IMR-90 (cell line): ENCODE measurements at regions not wholly inside any gene's neighbourhood (a gene's known extent, or its start where the extent isn't known, plus 50 kb on each side); places are given as distances from the start of the nearest gene placed in this dataset.

Experiments
- ATAC-seq: fragments of 200-7000 bp; cut with Tn5 transposase; 2 replicates; pipeline ENCODE4 v1.9.1; 2020; ENCODE audit warnings: low read depth, mild to moderate bottlenecking, moderate library complexity
- BruUV-seq: library from RNA; stranded (reverse); fragments of 400-500 nt; replicated peaks from 2 replicates; lab custom pipeline; 2021; lab: Mats Ljungman, UMichigan
- CTCF ChIA-PET: fragments of 300-600 bp; formaldehyde crosslinking; extraction: SDS; loops from one replicate; lab custom pipeline; 2021; ENCODE audit warnings: antibody characterized with exemption; lab: Yijun Ruan, JAX
- POLR2A ChIA-PET: fragments of 300-600 bp; sonication (Branson Sonifier 250); formaldehyde crosslinking; loops from one replicate; lab custom pipeline; 2022; ENCODE audit warnings: antibody characterized with exemption; ENCODE audit not compliant: unreplicated experiment; lab: Charles Lee
- DNase-seq: peaks from one replicate; pipeline ENCODE4 v3.0.0; 2013
- H2AFZ ChIP-seq: replicated peaks from 2 replicates; pipeline ENCODE3; 2013; ENCODE audit warnings: low read length, mild to moderate bottlenecking; ENCODE audit not compliant: poor library complexity
- H2AK5ac ChIP-seq: 2 replicates; pipeline ENCODE4 v1.6.1; 2013; ENCODE audit warnings: low read depth, low read length, inconsistent platforms
- H2AK9ac ChIP-seq: replicated peaks from 2 replicates; pipeline ENCODE3; 2013; ENCODE audit warnings: mild to moderate bottlenecking, low read depth, low read length, moderate library complexity; ENCODE audit not compliant: poor library complexity
- H2BK120ac ChIP-seq: 2 replicates; pipeline ENCODE4 v1.6.1; 2013; ENCODE audit warnings: low read depth, low read length, inconsistent platforms
- H2BK15ac ChIP-seq: 3 replicates; pipeline ENCODE4 v1.6.1; 2013; ENCODE audit warnings: low read depth, low read length, inconsistent platforms
- H2BK20ac ChIP-seq: 2 replicates; pipeline ENCODE4 v1.6.1; 2013; ENCODE audit warnings: low read depth, mild to moderate bottlenecking, inconsistent platforms, low read length, moderate library complexity
- H2BK5ac ChIP-seq: 2 replicates; pipeline ENCODE4 v1.6.1; 2013; ENCODE audit warnings: mild to moderate bottlenecking, low read depth, low read length, inconsistent platforms; ENCODE audit not compliant: poor library complexity, severe bottlenecking
- H3K14ac ChIP-seq: replicated peaks from 2 replicates; pipeline ENCODE4 v1.6.1; 2013; ENCODE audit warnings: low read depth, low read length, inconsistent platforms
- H3K18ac ChIP-seq: 2 replicates; pipeline ENCODE4 v1.6.1; 2013; ENCODE audit warnings: low read depth, low read length, control low read depth
- H3K23ac ChIP-seq: 2 replicates; pipeline ENCODE4 v1.6.1; 2013; ENCODE audit warnings: low read depth, low read length, inconsistent platforms
- H3K27ac ChIP-seq: 2 replicates; pipeline ENCODE4 v1.5.1; 2013; ENCODE audit warnings: mild to moderate bottlenecking, control low read depth, low read length; ENCODE audit not compliant: insufficient read depth
- H3K27me3 ChIP-seq: 2 replicates; pipeline ENCODE4 v1.6.1; 2013; ENCODE audit warnings: low read length; ENCODE audit not compliant: control insufficient read depth, insufficient read depth
- H3K36me3 ChIP-seq: 2 replicates; pipeline ENCODE4 v1.6.1; 2013; ENCODE audit warnings: low read length, mixed read lengths; ENCODE audit not compliant: control insufficient read depth, insufficient read depth
- H3K4ac ChIP-seq: 2 replicates; pipeline ENCODE4 v1.6.1; 2013; ENCODE audit warnings: low read depth, low read length, inconsistent platforms
- H3K4me1 ChIP-seq: 2 replicates; pipeline ENCODE4 v1.6.1; 2013; ENCODE audit warnings: low read length, mixed read lengths; ENCODE audit not compliant: control insufficient read depth, insufficient read depth
- H3K4me2 ChIP-seq: 2 replicates; pipeline ENCODE4 v1.6.1; 2013; ENCODE audit warnings: low read depth, mild to moderate bottlenecking, control low read depth, low read length, moderate library complexity
- H3K4me3 ChIP-seq: 2 replicates; pipeline ENCODE4 v1.5.1; 2013; ENCODE audit warnings: low read depth, mild to moderate bottlenecking, control low read depth, low read length, moderate library complexity; ENCODE audit not compliant: insufficient read depth
- H3K56ac ChIP-seq: 2 replicates; pipeline ENCODE4 v1.6.1; 2013; ENCODE audit warnings: low read length, inconsistent platforms; ENCODE audit not compliant: insufficient read depth; ENCODE audit errors: extremely low read depth
- H3K79me1 ChIP-seq, 2 experiments: 2 replicates each; pipeline ENCODE4 v1.6.1; 2013; ENCODE audit warnings: low read length in 2 of 2, inconsistent platforms in 1 of 2, low read depth in 1 of 2
- H3K9ac ChIP-seq: 2 replicates; pipeline ENCODE4 v1.6.1; 2013; ENCODE audit warnings: low read depth, low read length, control low read depth
- H3K9me1 ChIP-seq: 2 replicates; pipeline ENCODE4 v1.6.1; 2013; ENCODE audit warnings: low read length, inconsistent platforms; ENCODE audit not compliant: insufficient read depth
- H3K9me3 ChIP-seq: 2 replicates; pipeline ENCODE4 v1.6.1; 2013; ENCODE audit warnings: low read length; ENCODE audit not compliant: control insufficient read depth, insufficient read depth
- H4K20me1 ChIP-seq: 2 replicates; pipeline ENCODE4 v1.6.1; 2013; ENCODE audit warnings: low read length, inconsistent platforms; ENCODE audit not compliant: insufficient read depth
- H4K5ac ChIP-seq: 2 replicates; pipeline ENCODE4 v1.6.1; 2013; ENCODE audit warnings: mild to moderate bottlenecking, low read depth, low read length, control low read depth
- H4K8ac ChIP-seq, 2 experiments: 2 replicates each; pipeline ENCODE4 v1.6.1; 2013; ENCODE audit warnings: low read depth in 2 of 2, low read length in 2 of 2, control low read depth in 1 of 2, inconsistent platforms in 1 of 2
- H4K91ac ChIP-seq: 2 replicates; pipeline ENCODE4 v1.6.1; 2013; ENCODE audit warnings: low read depth, low read length, inconsistent platforms; ENCODE audit not compliant: insufficient read depth
- CEBPB ChIP-seq: IDR thresholded peaks from 2 replicates; pipeline ENCODE4 v1.6.1; 2012; ENCODE audit warnings: low read depth, low read length, improper control_type of control experiment
- CTCF ChIP-seq: conservative IDR thresholded peaks from 2 replicates; pipeline ENCODE4 v1.5.1; 2012; ENCODE audit warnings: mild to moderate bottlenecking, low read depth, low read length, improper control_type of control experiment
- FOS ChIP-seq: fragments of 150-350 bp; IDR thresholded peaks from 2 replicates; pipeline ENCODE4 v1.6.1; 2016; ENCODE audit warnings: low read depth, low read length
- MAFK ChIP-seq: IDR thresholded peaks from 2 replicates; pipeline ENCODE4 v1.6.1; 2012; ENCODE audit warnings: low read depth, low read length, improper control_type of control experiment
- NFE2L2 ChIP-seq: fragments of 150-350 bp; IDR thresholded peaks from 2 replicates; pipeline ENCODE4 v1.6.1; 2016; ENCODE audit warnings: low read depth, mild to moderate bottlenecking, low read length
- RAD21 ChIP-seq: IDR thresholded peaks from 2 replicates; pipeline ENCODE4 v1.6.1; 2012; ENCODE audit warnings: low read length, improper control_type of control experiment
- SMC3 ChIP-seq: fragments of 150-350 bp; IDR thresholded peaks from 2 replicates; pipeline ENCODE4 v1.6.1; 2016; ENCODE audit warnings: low read depth, mild to moderate bottlenecking, antibody characterized with exemption, low read length, moderate library complexity
- WGBS, 2 experiments: methylation state at CpG; one replicate each; pipeline versions ENCODE4 v1.1.5 to v1.1.7; 2013; ENCODE audit warnings: missing lambda C conversion rate in 2 of 2; ENCODE audit not compliant: insufficient read length in 1 of 2; ENCODE audit errors: extremely low coverage in 2 of 2; 5-methylcytosine and 5-hydroxymethylcytosine counted together
- dilution Hi-C: fragments of 300-500 bp; cut with HindIII; formaldehyde crosslinking; loops from one replicate; pipeline ENCODE4 v1.14.3; 2018; ENCODE audit warnings: low sequenced_read_pairs; ENCODE audit not compliant: unreplicated experiment
- in situ Hi-C: fragments of 300-500 bp; cut with MboI; formaldehyde crosslinking; loops from 3 replicates; pipeline ENCODE4 v1.14.3; 2019; ENCODE audit warnings: low sequenced_read_pairs, inconsistent platforms, mixed read lengths
- intact Hi-C: fragments of 100-400 bp; cut with micrococcal nuclease; formaldehyde crosslinking; loops from 2 replicates; pipeline ENCODE4 v1.10.0; 2022

DNA sequence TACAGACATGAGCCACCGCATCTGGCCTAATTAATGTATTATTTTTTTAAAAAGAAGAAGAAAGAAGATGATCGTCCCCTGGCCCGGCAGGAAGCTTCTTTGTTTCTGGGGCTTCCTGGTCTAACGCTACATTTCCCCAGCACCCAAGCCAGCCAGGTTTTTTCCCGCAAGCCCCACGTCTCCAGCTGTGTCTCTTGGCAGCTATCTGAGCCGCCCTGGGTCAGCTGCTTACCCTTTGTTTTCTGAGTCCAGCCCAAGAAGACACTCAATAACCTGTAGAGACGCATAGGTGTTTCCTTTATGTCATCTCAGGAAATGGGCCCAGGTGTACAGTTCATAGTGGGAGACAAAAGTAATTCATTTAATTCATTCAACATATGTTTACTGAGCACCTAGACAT lies 110.2 kb downstream of the MTPAP start:
- no peak overlapping the region for H4K8ac ChIP-seq
- H2AFZ ChIP-seq: no peak overlapping the region
- no peak overlapping the region for H3K27ac ChIP-seq
- no TSS peak for BruUV-seq
- no peak overlapping the region for H3K4ac ChIP-seq
- H3K18ac ChIP-seq: no peak overlapping the region
- DNase-seq: no peak
- no peak overlapping the region for H3K14ac ChIP-seq
- no peak overlapping the region for H2BK120ac ChIP-seq
- dilution Hi-C loops: no loop called here
- POLR2A ChIA-PET: no interaction called here
- no peak overlapping the region for H2BK20ac ChIP-seq
- H3K56ac ChIP-seq: no peak overlapping the region
- no peaks in the 10 kb centered on the region for H4K20me1 ChIP-seq
- no peaks in the 10 kb centered on the region for H3K9me3 ChIP-seq
- TF ChIP-seq SMC3 (no peak), NFE2L2 (no peak), CEBPB (no peak), CTCF (no peak), MAFK (no peak), RAD21 (no peak), FOS (no peak)
- H3K9ac ChIP-seq: no peak overlapping the region
- no peak overlapping the region for H3K4me3 ChIP-seq
- in situ Hi-C loops: no loop called here
- 0 out of 2 replicates have a peak, but pooled peaks cover 3% of the 10 kb centered on the region for H3K9me1 ChIP-seq
- no peak overlapping the region for H2AK5ac ChIP-seq
- H4K5ac ChIP-seq: no peak overlapping the region
- no peaks in the 10 kb centered on the region for H3K79me1 ChIP-seq
- no peak overlapping the region for H2AK9ac ChIP-seq
- no peak overlapping the region for H2BK15ac ChIP-seq
- H3K4me2 ChIP-seq: no peak overlapping the region
- intact Hi-C loops: no loop called here
- CTCF ChIA-PET: no interaction called here
- WGBS, 2 experiments: 100% methylated on average over 1 of the region's 8 CpGs; no CpG with 5 or more reads in 1 of the 2 experiments
- no peak overlapping the region for H3K23ac ChIP-seq
- no peaks in the 10 kb centered on the region; the same call in 1 of the 2 replicates for H3K4me1 ChIP-seq
- no peak overlapping the region for H2BK5ac ChIP-seq
- no peaks in the 10 kb centered on the region for H3K27me3 ChIP-seq
- no peak for ATAC-seq
- H4K91ac ChIP-seq: no peak overlapping the region
- no peaks in the 10 kb centered on the region for H3K36me3 ChIP-seq
